Kidney epithelial cell (primary cell): ENCODE measurements at regions not wholly inside any gene's neighbourhood (a gene's known extent, or its start where the extent isn't known, plus 50 kb on each side); places are given as distances from the start of the nearest gene placed in this dataset.

Experiments
- DNase-seq: peaks from one replicate; pipeline ENCODE4 v3.0.0-alpha.2; 2010; ENCODE audit warnings: low read depth
- H3K27me3 ChIP-seq: 2 replicates; pipeline ENCODE4 v1.6.0; 2011; ENCODE audit warnings: low read length; ENCODE audit not compliant: control insufficient read depth, insufficient read depth
- H3K36me3 ChIP-seq: 2 replicates; pipeline ENCODE4 v1.5.1; 2011; ENCODE audit warnings: low read length; ENCODE audit not compliant: control insufficient read depth, insufficient read depth
- H3K4me3 ChIP-seq: 2 replicates; pipeline ENCODE4 v1.5.1; 2011; ENCODE audit warnings: low read depth, mild to moderate bottlenecking, control low read depth, low read length
- CTCF ChIP-seq: IDR thresholded peaks from 2 replicates; pipeline ENCODE4 v1.5.1; 2011; ENCODE audit warnings: mild to moderate bottlenecking, moderate library complexity, low read length, control low read depth, inconsistent platforms; ENCODE audit not compliant: insufficient read depth, poor library complexity, severe bottlenecking

GRCh38 chr4:85153221-85153620, 186.7 kb upstream of the WDFY3 start:
- DNase-seq, result no peak
- no peak for TF ChIP-seq CTCF
- no peak overlapping the region for H3K4me3 ChIP-seq
- H3K27me3 ChIP-seq, result no peaks in the 10 kb centered on the region
- no peaks in the 10 kb centered on the region for H3K36me3 ChIP-seq

DNA sequence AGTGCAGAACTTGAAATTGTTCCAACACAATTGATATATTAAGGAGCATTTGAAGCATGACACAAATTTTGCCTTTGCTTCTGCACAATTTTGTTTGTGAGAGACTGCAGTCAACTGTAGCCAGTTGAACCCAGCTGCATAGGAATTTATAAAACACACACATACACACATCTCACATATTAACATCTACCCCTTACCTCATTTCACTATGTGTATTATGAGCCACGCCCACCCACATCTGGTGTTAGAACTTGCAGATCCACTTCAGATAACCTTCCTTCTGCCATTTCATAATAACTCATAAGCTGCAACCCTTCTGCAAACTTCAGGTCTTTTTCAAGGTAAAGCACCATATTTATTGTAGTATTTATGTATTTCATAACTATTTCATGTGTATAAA, 188.1 kb upstream of the WDFY3 start:
- Histone ChIP-seq H3K36me3 (no peaks in the 10 kb centered on the region), H3K4me3 (no peak overlapping the region), H3K27me3 (no peaks in the 10 kb centered on the region)
- no peak for TF ChIP-seq CTCF
- DNase-seq, result no peak

GRCh38 chr4:85165808-85166207, 199.3 kb upstream of the WDFY3 start:
- Histone ChIP-seq H3K36me3 (no peaks in the 10 kb centered on the region), H3K27me3 (no peaks in the 10 kb centered on the region), H3K4me3 (no peak overlapping the region)
- DNase-seq, result no peak
- no peak for TF ChIP-seq CTCF

DNA sequence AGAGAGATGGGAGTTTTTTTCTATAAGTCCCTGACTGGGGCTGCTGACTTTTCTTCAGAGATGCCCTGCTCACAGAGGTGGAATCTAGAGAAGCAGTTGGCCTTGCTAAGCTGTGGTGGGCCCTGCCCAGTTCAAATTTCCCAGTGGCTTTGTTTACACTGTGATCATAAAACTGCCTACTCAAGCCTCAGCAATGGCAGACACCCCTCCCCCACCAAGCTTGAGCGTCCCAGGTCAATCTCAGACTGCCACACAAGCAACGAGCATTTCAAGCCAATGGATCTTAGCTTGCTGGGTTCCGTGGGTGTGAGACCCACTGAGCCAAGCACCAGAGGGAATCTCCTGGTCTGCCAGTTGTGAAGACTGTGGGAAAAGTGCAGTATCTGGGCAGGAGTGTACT, 199.8 kb upstream of the WDFY3 start:
- DNase-seq, result no peak
- TF ChIP-seq CTCF, result no peak
- no peaks in the 10 kb centered on the region for H3K36me3 ChIP-seq
- H3K27me3 ChIP-seq, result no peaks in the 10 kb centered on the region
- H3K4me3 ChIP-seq, result no peak overlapping the region

GRCh38 chr4:85168234-85168834, 201.8 kb upstream of the WDFY3 start:
- Histone ChIP-seq H3K27me3 (no peaks in the 10 kb centered on the region), H3K4me3 (no peak overlapping the region), H3K36me3 (no peaks in the 10 kb centered on the region)
- TF ChIP-seq CTCF, result no peak
- DNase-seq, result no peak

DNA sequence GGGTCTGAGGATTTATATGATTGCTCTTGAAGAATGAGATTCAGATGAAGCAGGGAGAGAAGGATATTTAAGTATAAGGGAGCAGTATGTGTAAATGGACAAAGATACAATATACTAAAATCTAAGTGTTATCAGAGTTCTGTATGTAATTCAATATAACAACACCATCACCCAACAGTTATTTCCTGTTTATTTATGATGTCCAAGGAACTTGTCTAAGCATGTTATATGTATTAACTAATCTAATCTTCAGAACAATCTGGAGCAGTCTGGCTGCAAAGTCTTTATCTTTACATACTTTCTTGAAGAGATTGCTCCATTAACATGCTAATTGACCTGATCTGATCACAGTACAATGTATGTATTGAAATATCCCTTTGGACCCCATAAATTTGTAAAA, 203.8 kb upstream of the WDFY3 start:
- TF ChIP-seq CTCF, result no peak
- no peaks in the 10 kb centered on the region for H3K27me3 ChIP-seq
- H3K4me3 ChIP-seq, result no peak overlapping the region
- H3K36me3 ChIP-seq, result no peaks in the 10 kb centered on the region
- DNase-seq, result no peak
